ENCODE measurements at regions not wholly inside any gene's neighbourhood (a gene's known extent, or its start where the extent isn't known, plus 50 kb on each side); places are given as distances from the start of the nearest gene placed in this dataset.
A peak's percentile ranks its signal among the peaks of the same experiment; 100 is the strongest.
"Not testable (repeated sequence)": the region's sequence is repeated elsewhere in the genome, so short reads cannot be mapped to it uniquely, and the experiment has no call there.

- DNase-seq: no peak
Observed at GRCh38 chr5:100694100-100694499, 158.9 kb downstream of the FAM174A start.

- no peak for DNase-seq
Observed at GRCh38 chr5:100697970-100698369, 162.8 kb downstream of the FAM174A start.

GRCh38 chr5:100706776-100707175 lies 171.6 kb downstream of the FAM174A start:
- DNase-seq: peak; percentile 14

GRCh38 chr5:100708645-100709171 lies 173.5 kb downstream of the FAM174A start:
- DNase-seq: no peak

- peak; percentile 12 for DNase-seq
Observed at GRCh38 chr5:100709771-100710170, 174.6 kb downstream of the FAM174A start.

GRCh38 chr5:100714780-100715179 lies 179.6 kb downstream of the FAM174A start:
- not testable (repeated sequence) for DNase-seq

GRCh38 chr5:100722657-100723056 lies 180.4 kb downstream of the ST8SIA4 start:
- no peak for DNase-seq

- no peak for DNase-seq
Observed at GRCh38 chr5:100723229-100723628, 179.9 kb downstream of the ST8SIA4 start.

- DNase-seq: no peak
Observed at GRCh38 chr5:100726116-100726515, 177.0 kb downstream of the ST8SIA4 start.

GRCh38 chr5:100731768-100732167 lies 171.3 kb downstream of the ST8SIA4 start:
- no peak for DNase-seq

GRCh38 chr5:100746730-100747129 lies 156.4 kb downstream of the ST8SIA4 start:
- no peak for DNase-seq

GRCh38 chr5:100749771-100750284 lies 153.3 kb downstream of the ST8SIA4 start:
- no peak for DNase-seq

GRCh38 chr5:100755435-100755834 lies 147.6 kb downstream of the ST8SIA4 start:
- no peak for DNase-seq

Data from muscle of arm (tissue), 1 donor.